ENCODE measurements at regions not wholly inside any gene's neighbourhood (a gene's known extent, or its start where the extent isn't known, plus 50 kb on each side); places are given as distances from the start of the nearest gene placed in this dataset.

- Mint-ChIP-seq H3K4me1 (peaks cover 20 to 27% (median 26%) of the 10 kb centered on the region in 3 donors), H3K27me3 (peaks cover under 1% of the 10 kb centered on the region), H3K4me3 (no peak overlapping the region), H3K36me3 (peaks cover 2% of the 10 kb centered on the region), H3K27ac (no peak overlapping the region), H3K9me3 (no peaks in the 10 kb centered on the region)
These were observed 60.3 kb upstream of the EML4 start for GRCh38 chr2:42108852-42109251.

GRCh38 chr2:42109959-42110640 is 59.1 kb upstream of the EML4 start:
- H3K27ac Mint-ChIP-seq: no peak overlapping the region
- H3K9me3 Mint-ChIP-seq: no peaks in the 10 kb centered on the region
- H3K4me1 Mint-ChIP-seq: peaks cover 20 to 27% (median 26%) of the 10 kb centered on the region in 3 donors
- no peak overlapping the region for H3K4me3 Mint-ChIP-seq
- H3K36me3 Mint-ChIP-seq: peaks cover 4% of the 10 kb centered on the region
- H3K27me3 Mint-ChIP-seq: no peaks in the 10 kb centered on the region

GRCh38 chr2:42110641-42111322 is 58.4 kb upstream of the EML4 start:
- no peak overlapping the region for H3K4me3 Mint-ChIP-seq
- peaks cover 2% of the 10 kb centered on the region for H3K36me3 Mint-ChIP-seq
- peaks cover 15 to 24% (median 23%) of the 10 kb centered on the region in 3 donors for H3K4me1 Mint-ChIP-seq
- no peaks in the 10 kb centered on the region for H3K27me3 Mint-ChIP-seq
- no peak overlapping the region for H3K27ac Mint-ChIP-seq
- no peaks in the 10 kb centered on the region for H3K9me3 Mint-ChIP-seq

GRCh38 chr2:42112418-42112817 is 56.7 kb upstream of the EML4 start:
- H3K36me3 Mint-ChIP-seq: peaks cover 2% of the 10 kb centered on the region
- no peak overlapping the region for H3K27ac Mint-ChIP-seq
- H3K4me1 Mint-ChIP-seq: peaks cover 18 to 38% (median 34%) of the 10 kb centered on the region in 3 donors
- H3K9me3 Mint-ChIP-seq: no peaks in the 10 kb centered on the region
- peak overlapping the region in 1 of 4 donors; percentile 17 for H3K4me3 Mint-ChIP-seq
- H3K27me3 Mint-ChIP-seq: no peaks in the 10 kb centered on the region

GRCh38 chr2:42113452-42113851 is 55.7 kb upstream of the EML4 start:
- Mint-ChIP-seq H3K9me3 (no peaks in the 10 kb centered on the region), H3K27ac (no peak overlapping the region), H3K4me3 (no peak overlapping the region), H3K36me3 (peaks cover 2% of the 10 kb centered on the region), H3K4me1 (peaks cover 27 to 49% (median 45%) of the 10 kb centered on the region in 3 donors), H3K27me3 (no peaks in the 10 kb centered on the region)

GRCh38 chr2:42114091-42114490 is 55.1 kb upstream of the EML4 start:
- H3K9me3 Mint-ChIP-seq: no peaks in the 10 kb centered on the region
- no peak overlapping the region for H3K4me3 Mint-ChIP-seq
- H3K27ac Mint-ChIP-seq: no peak overlapping the region
- peaks cover 2% of the 10 kb centered on the region for H3K36me3 Mint-ChIP-seq
- H3K4me1 Mint-ChIP-seq: peaks cover 32 to 53% (median 49%) of the 10 kb centered on the region in 3 donors
- H3K27me3 Mint-ChIP-seq: no peaks in the 10 kb centered on the region

- H3K27ac Mint-ChIP-seq: no peak overlapping the region
- no peaks in the 10 kb centered on the region for H3K27me3 Mint-ChIP-seq
- peak overlapping the region in 1 of 4 donors; percentile 25 for H3K4me3 Mint-ChIP-seq
- H3K9me3 Mint-ChIP-seq: no peaks in the 10 kb centered on the region
- H3K36me3 Mint-ChIP-seq: peaks cover 2% of the 10 kb centered on the region
- peaks cover 34 to 54% (median 48%) of the 10 kb centered on the region in 3 donors for H3K4me1 Mint-ChIP-seq
These were observed 53.6 kb upstream of the EML4 start for GRCh38 chr2:42115588-42115987.

GRCh38 chr2:42116195-42117181 is 52.7 kb upstream of the EML4 start:
- peaks cover 34 to 54% (median 43%) of the 10 kb centered on the region in 3 donors for H3K4me1 Mint-ChIP-seq
- H3K36me3 Mint-ChIP-seq: peaks cover 2% of the 10 kb centered on the region
- no peaks in the 10 kb centered on the region for H3K9me3 Mint-ChIP-seq
- no peak overlapping the region for H3K27ac Mint-ChIP-seq
- no peak overlapping the region for H3K4me3 Mint-ChIP-seq
- no peaks in the 10 kb centered on the region for H3K27me3 Mint-ChIP-seq

- Mint-ChIP-seq H3K9me3 (no peaks in the 10 kb centered on the region), H3K27ac (peak overlapping the region in 2 of 3 donors; percentile 56 to 96), H3K4me3 (peak overlapping the region in 1 of 4 donors; percentile 13), H3K4me1 (peaks cover 33 to 52% (median 43%) of the 10 kb centered on the region in 3 donors), H3K27me3 (no peaks in the 10 kb centered on the region), H3K36me3 (peaks cover 2% of the 10 kb centered on the region)
These were observed 52.0 kb upstream of the EML4 start for GRCh38 chr2:42117182-42117579.

GRCh38 chr2:42117923-42118753 is 51.0 kb upstream of the EML4 start:
- Mint-ChIP-seq H3K4me1 (peaks cover 30 to 46% (median 42%) of the 10 kb centered on the region in 3 donors), H3K36me3 (peaks cover 2% of the 10 kb centered on the region), H3K27ac (peak overlapping the region; percentile 54 to 96 (median 56)), H3K27me3 (no peaks in the 10 kb centered on the region), H3K4me3 (peak overlapping the region; percentile 13 to 69 (median 56)), H3K9me3 (no peaks in the 10 kb centered on the region)

GRCh38 chr2:42118754-42119569 is 50.2 kb upstream of the EML4 start:
- Mint-ChIP-seq H3K9me3 (peaks cover 0 to under 1% (median 0%) of the 10 kb centered on the region in 3 donors), H3K27ac (peak overlapping the region; percentile 54 to 96 (median 56)), H3K27me3 (no peaks in the 10 kb centered on the region), H3K4me1 (peaks cover 35 to 49% (median 49%) of the 10 kb centered on the region in 3 donors), H3K36me3 (peaks cover 2% of the 10 kb centered on the region), H3K4me3 (peak overlapping the region; percentile 13 to 69 (median 39))

Measured in IgD-negative memory B cell (primary cell).